Bronchial epithelial cell (primary cell): ENCODE measurements at regions not wholly inside any gene's neighbourhood (a gene's known extent, or its start where the extent isn't known, plus 50 kb on each side); places are given as distances from the start of the nearest gene placed in this dataset.

Source experiments
- DNase-seq: peaks from one replicate; pipeline ENCODE4 v3.0.0-alpha.2; 2010; ENCODE audit warnings: low read depth
- FAIRE-seq: peaks from 2 replicates; lab custom pipeline; 2011; peaks lifted over from hg19 to GRCh38; lab: Jason Lieb, UNC
- H3K27me3 ChIP-seq: 2 replicates; pipeline ENCODE4 v1.5.1; 2011; ENCODE audit warnings: low read length; ENCODE audit not compliant: control insufficient read depth, insufficient read depth
- H3K36me3 ChIP-seq: 2 replicates; pipeline ENCODE4 v1.5.1; 2011; ENCODE audit warnings: low read length; ENCODE audit not compliant: control insufficient read depth, insufficient read depth
- H3K4me3 ChIP-seq: 2 replicates; pipeline ENCODE4 v1.5.1; 2011; ENCODE audit warnings: mild to moderate bottlenecking, low read depth, low read length, control low read depth
- TF ChIP-seq, protein P1 (sequence below): IDR thresholded peaks from 2 replicates; pipeline ENCODE4 v1.5.1; 2011; ENCODE audit warnings: mild to moderate bottlenecking, moderate library complexity, low read length, control low read depth, inconsistent platforms; ENCODE audit not compliant: insufficient read depth, severe bottlenecking

DNA sequence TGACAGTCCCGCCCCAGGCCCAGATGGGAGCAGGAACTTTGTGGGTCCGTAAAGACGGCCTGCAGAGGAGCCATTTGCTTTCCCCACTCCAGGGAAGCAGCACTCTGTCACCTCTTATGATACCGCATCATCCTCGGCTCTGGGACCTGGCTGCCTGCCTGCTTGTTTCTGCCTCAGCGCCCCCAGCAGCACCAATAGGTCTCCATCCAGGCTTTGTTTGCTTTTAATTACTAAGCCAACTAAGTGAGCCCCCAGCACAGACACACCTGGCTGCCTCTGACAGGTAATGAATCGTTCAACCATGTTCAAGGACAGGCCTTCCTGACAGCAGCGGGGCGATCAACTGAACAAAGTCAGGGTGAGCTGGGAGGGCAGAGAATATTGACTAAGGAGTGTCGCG lies 141.4 kb downstream of the C5orf15 start:
- TF ChIP-seq, protein P1, sequence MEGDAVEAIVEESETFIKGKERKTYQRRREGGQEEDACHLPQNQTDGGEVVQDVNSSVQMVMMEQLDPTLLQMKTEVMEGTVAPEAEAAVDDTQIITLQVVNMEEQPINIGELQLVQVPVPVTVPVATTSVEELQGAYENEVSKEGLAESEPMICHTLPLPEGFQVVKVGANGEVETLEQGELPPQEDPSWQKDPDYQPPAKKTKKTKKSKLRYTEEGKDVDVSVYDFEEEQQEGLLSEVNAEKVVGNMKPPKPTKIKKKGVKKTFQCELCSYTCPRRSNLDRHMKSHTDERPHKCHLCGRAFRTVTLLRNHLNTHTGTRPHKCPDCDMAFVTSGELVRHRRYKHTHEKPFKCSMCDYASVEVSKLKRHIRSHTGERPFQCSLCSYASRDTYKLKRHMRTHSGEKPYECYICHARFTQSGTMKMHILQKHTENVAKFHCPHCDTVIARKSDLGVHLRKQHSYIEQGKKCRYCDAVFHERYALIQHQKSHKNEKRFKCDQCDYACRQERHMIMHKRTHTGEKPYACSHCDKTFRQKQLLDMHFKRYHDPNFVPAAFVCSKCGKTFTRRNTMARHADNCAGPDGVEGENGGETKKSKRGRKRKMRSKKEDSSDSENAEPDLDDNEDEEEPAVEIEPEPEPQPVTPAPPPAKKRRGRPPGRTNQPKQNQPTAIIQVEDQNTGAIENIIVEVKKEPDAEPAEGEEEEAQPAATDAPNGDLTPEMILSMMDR, result no peak
- Histone ChIP-seq H3K4me3 (no peak overlapping the region), H3K27me3 (peaks cover 4% of the 10 kb centered on the region), H3K36me3 (no peaks in the 10 kb centered on the region)
- DNase-seq (no peak), FAIRE-seq (no peak)

DNA sequence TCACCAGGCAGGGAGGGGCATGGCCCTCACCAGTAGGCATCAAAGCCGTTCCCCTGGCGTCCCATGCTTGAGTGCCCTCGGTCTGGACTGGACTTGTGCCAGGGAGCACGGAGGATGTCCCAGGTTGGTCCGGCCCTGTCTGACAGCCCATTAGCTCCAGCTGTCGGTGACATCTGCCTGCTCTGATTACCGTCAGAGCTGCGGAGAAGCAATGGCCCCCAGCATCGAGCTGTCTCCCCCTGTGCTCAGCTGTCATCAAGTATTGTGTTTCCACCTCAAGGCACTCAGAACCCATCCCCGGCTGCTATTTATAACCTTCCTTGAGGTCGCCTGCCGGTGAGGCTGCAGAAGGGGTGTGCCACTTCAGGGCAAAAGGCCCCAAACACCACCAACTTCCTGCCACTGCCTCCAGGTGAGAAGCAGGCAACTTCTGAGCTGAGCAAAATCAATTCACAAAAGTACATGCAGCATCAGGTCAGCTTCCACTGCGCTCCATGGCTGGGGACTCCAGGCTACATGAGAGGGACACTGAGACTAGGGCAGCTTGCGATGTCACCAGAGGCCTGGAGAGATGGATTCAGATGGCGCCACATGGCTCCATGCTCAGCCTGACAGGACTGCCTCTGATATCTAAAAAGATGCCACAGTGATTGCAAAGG lies 142.7 kb downstream of the C5orf15 start:
- H3K4me3 ChIP-seq, result no peak overlapping the region
- no peak for DNase-seq
- H3K36me3 ChIP-seq, result no peaks in the 10 kb centered on the region
- FAIRE-seq, result peak; percentile 36
- TF ChIP-seq, protein P1, result no peak
- H3K27me3 ChIP-seq, result peaks cover 4% of the 10 kb centered on the region

DNA sequence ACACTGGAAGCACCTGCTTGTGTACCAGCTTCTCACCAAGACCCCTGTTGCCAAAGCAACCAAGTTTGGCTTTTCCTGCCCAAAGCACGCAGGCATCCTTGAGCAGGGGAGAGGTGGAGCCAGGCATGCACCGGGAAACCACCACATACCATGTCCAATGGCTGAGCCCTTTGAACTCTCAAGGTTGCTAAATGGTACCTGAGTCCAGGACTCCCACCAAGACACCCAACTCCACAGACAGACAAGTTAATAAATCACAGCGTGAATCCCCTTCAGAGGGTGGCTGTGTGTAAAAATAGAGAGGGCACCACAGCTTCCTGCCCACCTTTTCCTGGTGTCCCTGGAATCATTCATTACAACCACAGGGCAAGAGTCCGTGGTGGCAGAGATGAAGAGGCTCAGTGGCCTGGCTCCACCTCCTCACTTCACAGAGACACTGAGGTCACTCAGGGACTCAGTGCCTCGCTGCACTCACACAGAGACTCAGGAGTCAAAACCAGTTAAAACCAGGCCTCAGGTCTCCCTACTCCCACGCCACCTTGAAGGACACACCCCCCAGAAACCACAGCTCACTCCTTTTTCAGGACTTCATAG lies 143.7 kb downstream of the C5orf15 start:
- Histone ChIP-seq H3K4me3 (no peak overlapping the region), H3K27me3 (peaks cover 6% of the 10 kb centered on the region), H3K36me3 (no peaks in the 10 kb centered on the region)
- FAIRE-seq (peak; percentile 73), DNase-seq (no peak)
- TF ChIP-seq, protein P1, result no peak

DNA sequence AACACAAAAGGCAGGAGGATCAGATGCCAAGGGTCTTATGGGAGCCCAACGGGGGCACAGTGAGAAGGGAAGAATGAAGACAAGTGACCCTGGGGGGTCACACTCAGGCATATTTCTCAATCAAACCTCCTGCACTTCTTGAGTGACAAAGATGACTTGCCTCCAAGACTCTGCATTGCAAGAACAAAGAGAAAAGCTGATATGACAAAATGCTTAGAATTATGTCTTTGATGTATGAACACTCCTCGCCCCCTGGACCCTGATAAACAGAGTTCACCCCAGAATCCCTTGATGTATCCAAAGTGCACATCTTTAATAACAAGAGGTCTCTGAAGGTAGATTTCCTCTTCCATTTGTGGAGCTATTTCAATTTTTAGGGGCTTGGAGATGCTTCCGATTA lies 146.5 kb downstream of the C5orf15 start:
- H3K27me3 ChIP-seq, result peaks cover 7% of the 10 kb centered on the region
- DNase-seq (no peak), FAIRE-seq (no peak)
- TF ChIP-seq, protein P1, result no peak
- no peak overlapping the region for H3K4me3 ChIP-seq
- H3K36me3 ChIP-seq, result no peaks in the 10 kb centered on the region

DNA sequence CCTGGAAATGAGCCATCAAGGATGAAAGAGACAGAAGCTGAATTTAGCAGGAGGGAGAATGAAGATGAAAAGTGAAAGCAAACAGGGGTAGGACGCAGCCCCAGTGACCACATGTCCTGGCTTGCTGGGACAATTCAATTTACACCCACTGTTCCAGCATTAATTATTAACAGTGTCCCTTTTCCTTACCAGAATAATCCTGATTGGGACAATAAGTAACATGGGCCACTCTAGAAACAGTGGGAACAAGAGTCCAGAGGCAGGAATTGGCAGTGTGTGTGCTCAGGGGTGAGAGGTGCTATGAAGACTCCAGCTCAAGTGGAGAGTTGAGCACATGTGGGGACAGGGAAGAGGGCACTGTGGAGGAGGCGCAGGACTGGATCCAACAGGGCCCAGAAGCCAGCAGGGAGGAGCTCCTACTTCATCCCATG lies 147.1 kb downstream of the C5orf15 start:
- Histone ChIP-seq H3K27me3 (peaks cover 7% of the 10 kb centered on the region), H3K36me3 (no peaks in the 10 kb centered on the region), H3K4me3 (no peak overlapping the region)
- no peak for DNase-seq
- no peak for FAIRE-seq
- TF ChIP-seq, protein P1, result no peak
